Coronary artery (tissue), 2 donors: ENCODE measurements at regions not wholly inside any gene's neighbourhood (a gene's known extent, or its start where the extent isn't known, plus 50 kb on each side); places are given as distances from the start of the nearest gene placed in this dataset.

Experiments used
- DNase-seq: peaks from one replicate; pipeline ENCODE4 v3.0.0-alpha.2; 2017; ENCODE audit warnings: low spot score
- H3K27ac ChIP-seq, 2 donors: fragments of 200-600 bp; sonication (generic); one replicate each; pipeline ENCODE4 v1.5.1; 2016 to 2019
- H3K4me3 ChIP-seq: fragments of 200-600 bp; sonication (generic); 2 replicates; pipeline ENCODE4 v1.5.1; 2016; ENCODE audit warnings: mild to moderate bottlenecking, moderate library complexity
- CTCF ChIP-seq: fragments of 200-600 bp; sonication (generic); IDR thresholded peaks from one replicate; pipeline ENCODE4 v1.5.1; 2019; ENCODE audit warnings: antibody characterized with exemption

- no peak overlapping the region for H3K4me3 ChIP-seq
- no peak overlapping the region for H3K27ac ChIP-seq
- TF ChIP-seq CTCF = no peak
- DNase-seq = no peak
These were observed 1539.8 kb upstream of the PIK3C3 start for GRCh38 chr18:40415176-40415791.

- no peak for TF ChIP-seq CTCF
- H3K27ac ChIP-seq = no peak overlapping the region
- no peak for DNase-seq
- no peak overlapping the region for H3K4me3 ChIP-seq
These were observed 1540.8 kb upstream of the PIK3C3 start for GRCh38 chr18:40414155-40414754.

GRCh38 chr18:40413160-40413559 is 1541.9 kb upstream of the PIK3C3 start:
- TF ChIP-seq CTCF = no peak
- no peak for DNase-seq
- no peak overlapping the region for H3K4me3 ChIP-seq
- H3K27ac ChIP-seq = no peak overlapping the region

GRCh38 chr18:40412410-40412809 is 1542.6 kb upstream of the PIK3C3 start:
- no peak overlapping the region for H3K4me3 ChIP-seq
- no peak for DNase-seq
- TF ChIP-seq CTCF = no peak
- H3K27ac ChIP-seq = no peak overlapping the region

GRCh38 chr18:40407909-40408308 is 1547.1 kb upstream of the PIK3C3 start:
- H3K4me3 ChIP-seq = no peak overlapping the region
- H3K27ac ChIP-seq = no peak overlapping the region
- TF ChIP-seq CTCF = no peak
- DNase-seq = no peak

GRCh38 chr18:40404284-40404683 is 1550.8 kb upstream of the PIK3C3 start:
- no peak overlapping the region for H3K27ac ChIP-seq
- no peak for TF ChIP-seq CTCF
- no peak for DNase-seq
- H3K4me3 ChIP-seq = no peak overlapping the region

- TF ChIP-seq CTCF = no peak
- H3K27ac ChIP-seq = no peak overlapping the region
- no peak for DNase-seq
- no peak overlapping the region for H3K4me3 ChIP-seq
These were observed 1553.0 kb upstream of the PIK3C3 start for GRCh38 chr18:40402052-40402451.
